Suppressor macrophage (primary cell): ENCODE measurements at regions not wholly inside any gene's neighbourhood (a gene's known extent, or its start where the extent isn't known, plus 50 kb on each side); places are given as distances from the start of the nearest gene placed in this dataset.

Experiments used
- DNase-seq, 4 experiments: peaks; one replicate each; pipeline ENCODE4 v3.0.0-alpha.2; 2020 to 2022

- DNase-seq, result no peak
These were observed 90.6 kb upstream of the LDAH start for GRCh38 chr2:20913491-20913890.

- no peak for DNase-seq
These were observed 77.2 kb upstream of the LDAH start for GRCh38 chr2:20900052-20900636.

GRCh38 chr2:20897874-20898453 is 75.1 kb upstream of the LDAH start:
- DNase-seq, result no peak

GRCh38 chr2:20897047-20897446 is 74.1 kb upstream of the LDAH start:
- DNase-seq, result no peak

GRCh38 chr2:20884829-20885228 is 61.9 kb upstream of the LDAH start:
- no peak for DNase-seq

- no peak for DNase-seq
These were observed 59.7 kb upstream of the LDAH start for GRCh38 chr2:20882466-20883170.

- DNase-seq, result no peak
These were observed 57.4 kb upstream of the LDAH start for GRCh38 chr2:20880221-20880771.

GRCh38 chr2:20879221-20879620 is 56.3 kb upstream of the LDAH start:
- DNase-seq, result no peak

GRCh38 chr2:20877960-20878359 is 55.1 kb upstream of the LDAH start:
- DNase-seq, result no peak
